K562 (cell line): ENCODE measurements at regions not wholly inside any gene's neighbourhood (a gene's known extent, or its start where the extent isn't known, plus 50 kb on each side); places are given as distances from the start of the nearest gene placed in this dataset.
"Not testable (repeated sequence)": the region's sequence is repeated elsewhere in the genome, so short reads cannot be mapped to it uniquely, and the experiment has no call there.

Experiments
- ATAC-seq: fragments of 200-7000 bp; cut with Tn5 transposase; 3 replicates; pipeline ENCODE4 v1.9.1; 2020; ENCODE audit warnings: moderate library complexity
- BruUV-seq: library from RNA; stranded (reverse); fragments of 400-500 nt; replicated peaks from 2 replicates; lab custom pipeline; 2021; lab: Mats Ljungman, UMichigan
- CTCF ChIA-PET: fragments of 300-600 bp; formaldehyde crosslinking; extraction: SDS; loops from one replicate; lab custom pipeline; 2021; ENCODE audit warnings: low intra/inter-chr PET ratio; lab: Yijun Ruan, JAX
- POLR2A ChIA-PET: fragments of 300-600, 350-650 bp; sonication (Branson Sonifier 250); formaldehyde crosslinking; extraction: SDS; loops from one replicate; lab custom pipeline; 2021; ENCODE audit warnings: antibody characterized with exemption, inconsistent platforms; lab: Yijun Ruan, JAX
- DNase-seq, 4 experiments: peaks; one replicate each; pipeline versions ENCODE4 v3.0.0 to v3.0.0-alpha.2; 2011 to 2018; ENCODE audit warnings: low spot score in 3 of 4, mixed read lengths in 3 of 4; ENCODE audit errors: extremely low read depth in 1 of 4
- FAIRE-seq: peaks from 2 replicates; lab custom pipeline; 2011; peaks lifted over from hg19 to GRCh38; lab: Jason Lieb, UNC
- H2AFZ ChIP-seq: 2 replicates; pipeline ENCODE4 v1.6.0; 2011; ENCODE audit warnings: low read depth, low read length, control low read depth, inconsistent platforms
- H3K27ac ChIP-seq: fragments of 200-600 bp; 3 replicates; pipeline ENCODE4 v1.8.0; 2011; ENCODE audit warnings: low read depth, mild to moderate bottlenecking, control low read depth, inconsistent platforms, low read length, moderate library complexity, mixed read lengths; ENCODE audit errors: extremely low read depth
- H3K27me3 ChIP-seq, 2 experiments: fragments of 300-600 bp in 1 of 2; 2 replicates in 1 of 2; 3 replicates in 1 of 2; pipeline versions ENCODE4 v1.6.0 to v1.8.0; 2011; ENCODE audit warnings: inconsistent platforms in 2 of 2, low read length in 2 of 2, mild to moderate bottlenecking in 1 of 2, mixed read lengths in 1 of 2, moderate library complexity in 1 of 2; ENCODE audit not compliant: control insufficient read depth in 2 of 2, insufficient read depth in 2 of 2
- H3K36me3 ChIP-seq: fragments of 300-600 bp; 3 replicates; pipeline ENCODE4 v1.8.0; 2011; ENCODE audit warnings: mild to moderate bottlenecking, low read length, inconsistent platforms; ENCODE audit not compliant: control insufficient read depth, insufficient read depth
- H3K4me1 ChIP-seq, 2 experiments: fragments of 200-600 bp in 1 of 2; replicated peaks in 1 of 2; 2 replicates in 1 of 2; 3 replicates in 1 of 2; pipeline versions ENCODE4 v1.5.1 to v1.8.0; 2011; ENCODE audit warnings: inconsistent platforms in 2 of 2, low read length in 2 of 2, mild to moderate bottlenecking in 1 of 2, mixed read lengths in 1 of 2, moderate library complexity in 1 of 2; ENCODE audit not compliant: control insufficient read depth in 2 of 2, insufficient read depth in 2 of 2
- H3K4me2 ChIP-seq: 2 replicates; pipeline ENCODE4 v1.6.1; 2011; ENCODE audit warnings: low read length, control low read depth, inconsistent platforms, mixed read lengths; ENCODE audit not compliant: insufficient read depth
- H3K4me3 ChIP-seq: fragments of 200-600 bp; sonication (generic), shearing (Covaris generic); 2 replicates; pipeline ENCODE4 v1.5.1; 2016; ENCODE audit warnings: control low read depth, inconsistent platforms
- H3K79me2 ChIP-seq: fragments of 200-600 bp; 3 replicates; pipeline ENCODE4 v1.8.0; 2011; ENCODE audit warnings: low read length, inconsistent platforms; ENCODE audit not compliant: control insufficient read depth, insufficient read depth
- H3K9ac ChIP-seq, 2 experiments: 2 replicates each; pipeline versions ENCODE4 v1.6.0 to v1.6.1; 2011; ENCODE audit warnings: low read depth in 2 of 2, low read length in 2 of 2, control low read depth in 1 of 2, inconsistent platforms in 1 of 2, mild to moderate bottlenecking in 1 of 2, mixed read lengths in 1 of 2; ENCODE audit not compliant: insufficient read depth in 1 of 2
- H3K9me1 ChIP-seq: one replicate; pipeline ENCODE4 v1.6.0; 2011; ENCODE audit warnings: inconsistent platforms, mild to moderate bottlenecking, low read length, moderate library complexity; ENCODE audit not compliant: control insufficient read depth, insufficient read depth
- H3K9me3 ChIP-seq: replicated peaks from 2 replicates; pipeline ENCODE4 v1.5.1; 2011; ENCODE audit warnings: low read depth, low read length, inconsistent platforms; ENCODE audit not compliant: control insufficient read depth, insufficient read depth
- H4K20me1 ChIP-seq: replicated peaks from 2 replicates; pipeline ENCODE4 v1.6.1; 2011; ENCODE audit warnings: low read length, inconsistent platforms, mixed read lengths; ENCODE audit not compliant: control insufficient read depth, insufficient read depth
- ARID1B ChIP-seq: fragments of 450-650 bp; IDR thresholded peaks from 2 replicates; pipeline ENCODE4 v1.6.1; 2016; ENCODE audit warnings: antibody characterized with exemption, mild to moderate bottlenecking, inconsistent platforms
- ATF7 ChIP-seq: fragments of 450-650 bp; IDR thresholded peaks from 2 replicates; pipeline ENCODE4 v1.7.1; 2014; ENCODE audit warnings: mild to moderate bottlenecking, moderate library complexity
- CREM ChIP-seq: IDR thresholded peaks from 2 replicates; pipeline ENCODE4 v1.6.1; 2014; ENCODE audit warnings: antibody characterized with exemption, low read depth
- EHMT2 ChIP-seq: fragments of 450-650 bp; IDR thresholded peaks from 2 replicates; pipeline ENCODE4 v1.6.1; 2018; ENCODE audit warnings: antibody characterized with exemption
- FOSL1 ChIP-seq: fragments of 200-800 bp; sonication (Bioruptor generic); conservative IDR thresholded peaks from 2 replicates; pipeline ENCODE4 v1.6.1; 2016; ENCODE audit warnings: missing genetic modification characterization, missing compliant biosample characterization
- MEIS2 ChIP-seq: fragments of 450-650 bp; IDR thresholded peaks from 2 replicates; pipeline ENCODE4 v1.6.1; 2014; ENCODE audit warnings: mild to moderate bottlenecking; ENCODE audit not compliant: partially characterized antibody
- NR2C1 ChIP-seq, 2 experiments: fragments of 450-650 bp; IDR thresholded peaks; 2 replicates each; pipeline ENCODE4 v1.6.1; 2017; ENCODE audit warnings: mild to moderate bottlenecking in 2 of 2, antibody characterized with exemption in 1 of 2, inconsistent platforms in 1 of 2, missing compliant biosample characterization in 1 of 2, missing genetic modification characterization in 1 of 2
- SMAD4 ChIP-seq: fragments of 250-450 bp; sonication (Bioruptor Pico); conservative IDR thresholded peaks from 2 replicates; pipeline ENCODE4 v1.8.0; 2021; ENCODE audit warnings: inconsistent platforms, mild to moderate bottlenecking, moderate library complexity
- SMARCA4 ChIP-seq: fragments of 450-650 bp; IDR thresholded peaks from 2 replicates; pipeline ENCODE4 v1.6.1; 2016
- SMARCE1 ChIP-seq: fragments of 450-650 bp; IDR thresholded peaks from 2 replicates; pipeline ENCODE4 v1.7.1; 2016; ENCODE audit warnings: mild to moderate bottlenecking
- WGBS: fragments of 100-300 bp; shearing (Covaris generic); methylation state at CpG from one replicate; pipeline ENCODE4 v1.1.6; 2016; ENCODE audit warnings: low coverage, mixed read lengths; ENCODE audit not compliant: insufficient coverage; ENCODE audit errors: missing lambda C conversion rate; 5-methylcytosine and 5-hydroxymethylcytosine counted together
- in situ Hi-C: fragments of 300-500 bp; cut with MboI; formaldehyde crosslinking; loops from 4 replicates; pipeline ENCODE4 v1.15.0; 2018; ENCODE audit warnings: inconsistent platforms, mixed read lengths
- intact Hi-C: fragments of 100-400 bp; cut with micrococcal nuclease; formaldehyde crosslinking; loops from 2 replicates; pipeline ENCODE4 v1.14.2; 2022
- TF ChIP-seq, protein P1 (sequence below), 2 experiments: fragments of 450-650 bp in 1 of 2; sonication (generic) in 1 of 2; formaldehyde crosslinking in 1 of 2; IDR thresholded peaks in 1 of 2; conservative IDR thresholded peaks in 1 of 2; 2 replicates each; pipeline versions ENCODE4 v1.6.1 to v1.8.1; 2016 to 2023; ENCODE audit warnings: mild to moderate bottlenecking in 2 of 2, moderate library complexity in 2 of 2, inconsistent platforms in 1 of 2, missing genetic modification reagents in 1 of 2
- TF ChIP-seq, protein P2 (sequence below): fragments of 450-650 bp; IDR thresholded peaks from 2 replicates; pipeline ENCODE4 v1.6.1; 2017; ENCODE audit warnings: antibody characterized with exemption, mild to moderate bottlenecking
- TF ChIP-seq, protein P3 (sequence below), 2 experiments: fragments of 200-800 bp in 1 of 2; sonication (Bioruptor generic) in 1 of 2; sonication (generic) in 1 of 2; formaldehyde crosslinking in 1 of 2; IDR thresholded peaks in 1 of 2; conservative IDR thresholded peaks in 1 of 2; 2 replicates each; pipeline versions ENCODE4 v1.5.0 to v1.6.1; 2016 to 2020; ENCODE audit warnings: missing compliant biosample characterization in 1 of 2, missing genetic modification characterization in 1 of 2, missing genetic modification reagents in 1 of 2
- TF ChIP-seq, protein P4 (sequence below): fragments of 450-650 bp; IDR thresholded peaks from 2 replicates; pipeline ENCODE4 v1.6.1; 2016

DNA sequence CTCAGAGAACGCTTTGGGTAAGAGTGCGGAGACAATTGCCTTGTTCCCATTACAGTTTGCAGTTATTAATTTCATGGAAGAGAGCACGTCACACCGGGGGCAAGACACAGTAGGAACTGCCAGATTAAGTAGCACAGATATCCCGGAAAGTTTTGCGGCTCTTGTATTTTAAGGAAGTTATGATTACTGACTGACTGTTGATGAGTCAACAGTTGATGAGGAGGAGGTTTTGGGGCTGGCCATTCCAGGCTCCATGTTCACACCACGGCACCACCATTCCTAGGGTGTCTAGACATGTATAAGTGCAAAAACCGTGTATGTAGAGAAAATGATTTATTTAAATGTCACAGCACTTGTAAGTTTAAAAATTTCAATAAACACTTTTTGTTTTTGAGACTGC, 86.4 kb upstream of the ZNF322 start:
- peak; percentile 51 for ATAC-seq
- H3K9ac ChIP-seq; H3K27me3 ChIP-seq; BruUV-seq; H3K36me3 ChIP-seq; CTCF ChIA-PET; H3K9me1 ChIP-seq; H4K20me1 ChIP-seq; H3K79me2 ChIP-seq; intact Hi-C loops; H3K4me3 ChIP-seq; FAIRE-seq; H3K9me3 ChIP-seq; in situ Hi-C loops; TF ChIP-seq NR2C1 (IDR thresholded peaks at IDR 0.05): not testable (repeated sequence)
- DNase-seq = peak; percentile 0 to 34 (median 1)
- 17% methylated on average over 8 of the region's 8 CpGs for WGBS
- peak overlapping the region; percentile 23; the same call in 1 of the 3 replicates for H3K27ac ChIP-seq
- H3K4me1 ChIP-seq = peaks cover 12 to 17% of the 10 kb centered on the region in 2 experiments
- H2AFZ ChIP-seq = peak overlapping the region; percentile 35
- POLR2A ChIA-PET = interaction anchor here (0.6 kb wide), 1 partner anchor 623 kb away, joined by 3 read pairs; a partner anchor contains a TSS
- H3K4me2 ChIP-seq = peak overlapping the region; percentile 53; the same call in 1 of the 2 replicates
- TF ChIP-seq EHMT2 (0 out of 2 replicates have a peak, but pooled peaks have one; percentile 43), SMAD4 (0 out of 2 replicates have a peak, but pooled peaks have one; percentile 34), SMARCA4 (peak; percentile 49; the same call in 1 of the 2 replicates), CREM (0 out of 2 replicates have a peak, but pooled peaks have one; percentile 28), MEIS2 (peak; percentile 16), NR2C1 (tag; IDR thresholded peaks at IDR 0.05) (0 out of 2 replicates have a peak, but pooled peaks have one; percentile 23), SMARCE1 (peak; percentile 70; the same call in 1 of the 2 replicates), ARID1B (peak; percentile 44), ATF7 (peak; percentile 52; the same call in 1 of the 2 replicates), FOSL1 (peak; percentile 87)
- TF ChIP-seq, protein P1, sequence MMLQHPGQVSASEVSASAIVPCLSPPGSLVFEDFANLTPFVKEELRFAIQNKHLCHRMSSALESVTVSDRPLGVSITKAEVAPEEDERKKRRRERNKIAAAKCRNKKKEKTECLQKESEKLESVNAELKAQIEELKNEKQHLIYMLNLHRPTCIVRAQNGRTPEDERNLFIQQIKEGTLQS (IDR thresholded peaks at IDR 0.05) = peak; percentile 73
- TF ChIP-seq, protein P1 (CRISPR knock-in tag; conservative IDR thresholded peaks at IDR 0.05) = not testable (repeated sequence)
- TF ChIP-seq, protein P2, sequence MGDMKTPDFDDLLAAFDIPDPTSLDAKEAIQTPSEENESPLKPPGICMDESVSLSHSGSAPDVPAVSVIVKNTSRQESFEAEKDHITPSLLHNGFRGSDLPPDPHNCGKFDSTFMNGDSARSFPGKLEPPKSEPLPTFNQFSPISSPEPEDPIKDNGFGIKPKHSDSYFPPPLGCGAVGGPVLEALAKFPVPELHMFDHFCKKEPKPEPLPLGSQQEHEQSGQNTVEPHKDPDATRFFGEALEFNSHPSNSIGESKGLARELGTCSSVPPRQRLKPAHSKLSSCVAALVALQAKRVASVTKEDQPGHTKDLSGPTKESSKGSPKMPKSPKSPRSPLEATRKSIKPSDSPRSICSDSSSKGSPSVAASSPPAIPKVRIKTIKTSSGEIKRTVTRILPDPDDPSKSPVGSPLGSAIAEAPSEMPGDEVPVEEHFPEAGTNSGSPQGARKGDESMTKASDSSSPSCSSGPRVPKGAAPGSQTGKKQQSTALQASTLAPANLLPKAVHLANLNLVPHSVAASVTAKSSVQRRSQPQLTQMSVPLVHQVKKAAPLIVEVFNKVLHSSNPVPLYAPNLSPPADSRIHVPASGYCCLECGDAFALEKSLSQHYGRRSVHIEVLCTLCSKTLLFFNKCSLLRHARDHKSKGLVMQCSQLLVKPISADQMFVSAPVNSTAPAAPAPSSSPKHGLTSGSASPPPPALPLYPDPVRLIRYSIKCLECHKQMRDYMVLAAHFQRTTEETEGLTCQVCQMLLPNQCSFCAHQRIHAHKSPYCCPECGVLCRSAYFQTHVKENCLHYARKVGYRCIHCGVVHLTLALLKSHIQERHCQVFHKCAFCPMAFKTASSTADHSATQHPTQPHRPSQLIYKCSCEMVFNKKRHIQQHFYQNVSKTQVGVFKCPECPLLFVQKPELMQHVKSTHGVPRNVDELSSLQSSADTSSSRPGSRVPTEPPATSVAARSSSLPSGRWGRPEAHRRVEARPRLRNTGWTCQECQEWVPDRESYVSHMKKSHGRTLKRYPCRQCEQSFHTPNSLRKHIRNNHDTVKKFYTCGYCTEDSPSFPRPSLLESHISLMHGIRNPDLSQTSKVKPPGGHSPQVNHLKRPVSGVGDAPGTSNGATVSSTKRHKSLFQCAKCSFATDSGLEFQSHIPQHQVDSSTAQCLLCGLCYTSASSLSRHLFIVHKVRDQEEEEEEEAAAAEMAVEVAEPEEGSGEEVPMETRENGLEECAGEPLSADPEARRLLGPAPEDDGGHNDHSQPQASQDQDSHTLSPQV = 0 out of 2 replicates have a peak, but pooled peaks have one; percentile 21
- TF ChIP-seq, protein P3, sequence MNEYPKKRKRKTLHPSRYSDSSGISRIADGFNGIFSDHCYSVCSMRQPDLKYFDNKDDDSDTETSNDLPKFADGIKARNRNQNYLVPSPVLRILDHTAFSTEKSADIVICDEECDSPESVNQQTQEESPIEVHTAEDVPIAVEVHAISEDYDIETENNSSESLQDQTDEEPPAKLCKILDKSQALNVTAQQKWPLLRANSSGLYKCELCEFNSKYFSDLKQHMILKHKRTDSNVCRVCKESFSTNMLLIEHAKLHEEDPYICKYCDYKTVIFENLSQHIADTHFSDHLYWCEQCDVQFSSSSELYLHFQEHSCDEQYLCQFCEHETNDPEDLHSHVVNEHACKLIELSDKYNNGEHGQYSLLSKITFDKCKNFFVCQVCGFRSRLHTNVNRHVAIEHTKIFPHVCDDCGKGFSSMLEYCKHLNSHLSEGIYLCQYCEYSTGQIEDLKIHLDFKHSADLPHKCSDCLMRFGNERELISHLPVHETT (CRISPR knock-in tag; conservative IDR thresholded peaks at IDR 0.05 in 1 of 2, IDR thresholded peaks at IDR 0.05 in 1 of 2) = 0 out of 4 replicates have a peak, but pooled peaks of 1 of the 2 experiments have one; percentile 21
- TF ChIP-seq, protein P4, sequence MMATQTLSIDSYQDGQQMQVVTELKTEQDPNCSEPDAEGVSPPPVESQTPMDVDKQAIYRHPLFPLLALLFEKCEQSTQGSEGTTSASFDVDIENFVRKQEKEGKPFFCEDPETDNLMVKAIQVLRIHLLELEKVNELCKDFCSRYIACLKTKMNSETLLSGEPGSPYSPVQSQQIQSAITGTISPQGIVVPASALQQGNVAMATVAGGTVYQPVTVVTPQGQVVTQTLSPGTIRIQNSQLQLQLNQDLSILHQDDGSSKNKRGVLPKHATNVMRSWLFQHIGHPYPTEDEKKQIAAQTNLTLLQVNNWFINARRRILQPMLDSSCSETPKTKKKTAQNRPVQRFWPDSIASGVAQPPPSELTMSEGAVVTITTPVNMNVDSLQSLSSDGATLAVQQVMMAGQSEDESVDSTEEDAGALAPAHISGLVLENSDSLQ = 0 out of 2 replicates have a peak, but pooled peaks have one; percentile 37
